HG03439 (cell line): ENCODE measurements at regions not wholly inside any gene's neighbourhood (a gene's known extent, or its start where the extent isn't known, plus 50 kb on each side); places are given as distances from the start of the nearest gene placed in this dataset.

ENCODE experiments used
- ATAC-seq: cut with Tn5 transposase; IDR thresholded peaks from one replicate; pipeline ENCODE4 v1.9.1; 2021; ENCODE audit warnings: mild to moderate bottlenecking, moderate library complexity; ENCODE audit not compliant: unreplicated experiment

- ATAC-seq, result no peak
These were observed 66.3 kb upstream of the RMDN2 start for GRCh38 chr2:37858725-37859267.

- ATAC-seq, result no peak
These were observed 62.5 kb upstream of the RMDN2 start for GRCh38 chr2:37862620-37863019.

GRCh38 chr2:37864217-37864616 lies 60.9 kb upstream of the RMDN2 start:
- no peak for ATAC-seq

- no peak for ATAC-seq
These were observed 59.4 kb upstream of the RMDN2 start for GRCh38 chr2:37865640-37866039.

GRCh38 chr2:37866171-37866934 lies 58.7 kb upstream of the RMDN2 start:
- ATAC-seq, result no peak

GRCh38 chr2:37867166-37867565 lies 57.9 kb upstream of the RMDN2 start:
- ATAC-seq, result no peak

- ATAC-seq, result no peak
These were observed 56.2 kb upstream of the RMDN2 start for GRCh38 chr2:37868866-37869265.

GRCh38 chr2:37869304-37869703 lies 55.8 kb upstream of the RMDN2 start:
- no peak for ATAC-seq

- ATAC-seq, result no peak
These were observed 55.3 kb upstream of the RMDN2 start for GRCh38 chr2:37869771-37870170.

- no peak for ATAC-seq
These were observed 54.3 kb upstream of the RMDN2 start for GRCh38 chr2:37870829-37871228.

GRCh38 chr2:37871456-37872191 lies 53.5 kb upstream of the RMDN2 start:
- ATAC-seq, result no peak

GRCh38 chr2:37872192-37872750 lies 52.8 kb upstream of the RMDN2 start:
- no peak for ATAC-seq

- ATAC-seq, result no peak
These were observed 51.9 kb upstream of the RMDN2 start for GRCh38 chr2:37873229-37873628.

- ATAC-seq, result no peak
These were observed 51.2 kb upstream of the RMDN2 start for GRCh38 chr2:37873749-37874330.

GRCh38 chr2:37874470-37874869 lies 50.6 kb upstream of the RMDN2 start:
- ATAC-seq, result no peak
